IMR-90 (cell line): ENCODE measurements at regions not wholly inside any gene's neighbourhood (a gene's known extent, or its start where the extent isn't known, plus 50 kb on each side); places are given as distances from the start of the nearest gene placed in this dataset.

Source experiments
- ATAC-seq: fragments of 200-7000 bp; cut with Tn5 transposase; 2 replicates; pipeline ENCODE4 v1.9.1; 2020; ENCODE audit warnings: low read depth, mild to moderate bottlenecking, moderate library complexity
- BruUV-seq: library from RNA; stranded (reverse); fragments of 400-500 nt; replicated peaks from 2 replicates; lab custom pipeline; 2021; lab: Mats Ljungman, UMichigan
- CTCF ChIA-PET: fragments of 300-600 bp; formaldehyde crosslinking; extraction: SDS; loops from one replicate; lab custom pipeline; 2021; ENCODE audit warnings: antibody characterized with exemption; lab: Yijun Ruan, JAX
- POLR2A ChIA-PET: fragments of 300-600 bp; sonication (Branson Sonifier 250); formaldehyde crosslinking; loops from one replicate; lab custom pipeline; 2022; ENCODE audit warnings: antibody characterized with exemption; ENCODE audit not compliant: unreplicated experiment; lab: Charles Lee
- DNase-seq: peaks from one replicate; pipeline ENCODE4 v3.0.0; 2013
- H2AFZ ChIP-seq: replicated peaks from 2 replicates; pipeline ENCODE3; 2013; ENCODE audit warnings: low read length, mild to moderate bottlenecking; ENCODE audit not compliant: poor library complexity
- H2AK5ac ChIP-seq: 2 replicates; pipeline ENCODE4 v1.6.1; 2013; ENCODE audit warnings: low read depth, low read length, inconsistent platforms
- H2AK9ac ChIP-seq: replicated peaks from 2 replicates; pipeline ENCODE3; 2013; ENCODE audit warnings: mild to moderate bottlenecking, low read depth, low read length, moderate library complexity; ENCODE audit not compliant: poor library complexity
- H2BK120ac ChIP-seq: 2 replicates; pipeline ENCODE4 v1.6.1; 2013; ENCODE audit warnings: low read depth, low read length, inconsistent platforms
- H2BK15ac ChIP-seq: 3 replicates; pipeline ENCODE4 v1.6.1; 2013; ENCODE audit warnings: low read depth, low read length, inconsistent platforms
- H2BK20ac ChIP-seq: 2 replicates; pipeline ENCODE4 v1.6.1; 2013; ENCODE audit warnings: low read depth, mild to moderate bottlenecking, inconsistent platforms, low read length, moderate library complexity
- H2BK5ac ChIP-seq: 2 replicates; pipeline ENCODE4 v1.6.1; 2013; ENCODE audit warnings: mild to moderate bottlenecking, low read depth, low read length, inconsistent platforms; ENCODE audit not compliant: poor library complexity, severe bottlenecking
- H3K14ac ChIP-seq: replicated peaks from 2 replicates; pipeline ENCODE4 v1.6.1; 2013; ENCODE audit warnings: low read depth, low read length, inconsistent platforms
- H3K18ac ChIP-seq: 2 replicates; pipeline ENCODE4 v1.6.1; 2013; ENCODE audit warnings: low read depth, low read length, control low read depth
- H3K23ac ChIP-seq: 2 replicates; pipeline ENCODE4 v1.6.1; 2013; ENCODE audit warnings: low read depth, low read length, inconsistent platforms
- H3K27ac ChIP-seq: 2 replicates; pipeline ENCODE4 v1.5.1; 2013; ENCODE audit warnings: mild to moderate bottlenecking, control low read depth, low read length; ENCODE audit not compliant: insufficient read depth
- H3K27me3 ChIP-seq: 2 replicates; pipeline ENCODE4 v1.6.1; 2013; ENCODE audit warnings: low read length; ENCODE audit not compliant: control insufficient read depth, insufficient read depth
- H3K36me3 ChIP-seq: 2 replicates; pipeline ENCODE4 v1.6.1; 2013; ENCODE audit warnings: low read length, mixed read lengths; ENCODE audit not compliant: control insufficient read depth, insufficient read depth
- H3K4ac ChIP-seq: 2 replicates; pipeline ENCODE4 v1.6.1; 2013; ENCODE audit warnings: low read depth, low read length, inconsistent platforms
- H3K4me1 ChIP-seq: 2 replicates; pipeline ENCODE4 v1.6.1; 2013; ENCODE audit warnings: low read length, mixed read lengths; ENCODE audit not compliant: control insufficient read depth, insufficient read depth
- H3K4me2 ChIP-seq: 2 replicates; pipeline ENCODE4 v1.6.1; 2013; ENCODE audit warnings: low read depth, mild to moderate bottlenecking, control low read depth, low read length, moderate library complexity
- H3K4me3 ChIP-seq: 2 replicates; pipeline ENCODE4 v1.5.1; 2013; ENCODE audit warnings: low read depth, mild to moderate bottlenecking, control low read depth, low read length, moderate library complexity; ENCODE audit not compliant: insufficient read depth
- H3K56ac ChIP-seq: 2 replicates; pipeline ENCODE4 v1.6.1; 2013; ENCODE audit warnings: low read length, inconsistent platforms; ENCODE audit not compliant: insufficient read depth; ENCODE audit errors: extremely low read depth
- H3K79me1 ChIP-seq, 2 experiments: 2 replicates each; pipeline ENCODE4 v1.6.1; 2013; ENCODE audit warnings: low read length in 2 of 2, inconsistent platforms in 1 of 2, low read depth in 1 of 2
- H3K9ac ChIP-seq: 2 replicates; pipeline ENCODE4 v1.6.1; 2013; ENCODE audit warnings: low read depth, low read length, control low read depth
- H3K9me1 ChIP-seq: 2 replicates; pipeline ENCODE4 v1.6.1; 2013; ENCODE audit warnings: low read length, inconsistent platforms; ENCODE audit not compliant: insufficient read depth
- H3K9me3 ChIP-seq: 2 replicates; pipeline ENCODE4 v1.6.1; 2013; ENCODE audit warnings: low read length; ENCODE audit not compliant: control insufficient read depth, insufficient read depth
- H4K20me1 ChIP-seq: 2 replicates; pipeline ENCODE4 v1.6.1; 2013; ENCODE audit warnings: low read length, inconsistent platforms; ENCODE audit not compliant: insufficient read depth
- H4K5ac ChIP-seq: 2 replicates; pipeline ENCODE4 v1.6.1; 2013; ENCODE audit warnings: mild to moderate bottlenecking, low read depth, low read length, control low read depth
- H4K8ac ChIP-seq, 2 experiments: 2 replicates each; pipeline ENCODE4 v1.6.1; 2013; ENCODE audit warnings: low read depth in 2 of 2, low read length in 2 of 2, control low read depth in 1 of 2, inconsistent platforms in 1 of 2
- H4K91ac ChIP-seq: 2 replicates; pipeline ENCODE4 v1.6.1; 2013; ENCODE audit warnings: low read depth, low read length, inconsistent platforms; ENCODE audit not compliant: insufficient read depth
- CEBPB ChIP-seq: IDR thresholded peaks from 2 replicates; pipeline ENCODE4 v1.6.1; 2012; ENCODE audit warnings: low read depth, low read length, improper control_type of control experiment
- MXI1 ChIP-seq: IDR thresholded peaks from 2 replicates; pipeline ENCODE4 v1.6.1; 2012; ENCODE audit warnings: low read depth, mild to moderate bottlenecking, low read length, moderate library complexity, borderline replicate concordance
- WGBS, 2 experiments: methylation state at CpG; one replicate each; pipeline versions ENCODE4 v1.1.5 to v1.1.7; 2013; ENCODE audit warnings: missing lambda C conversion rate in 2 of 2; ENCODE audit not compliant: insufficient read length in 1 of 2; ENCODE audit errors: extremely low coverage in 2 of 2; 5-methylcytosine and 5-hydroxymethylcytosine counted together
- dilution Hi-C: fragments of 300-500 bp; cut with HindIII; formaldehyde crosslinking; loops from one replicate; pipeline ENCODE4 v1.14.3; 2018; ENCODE audit warnings: low sequenced_read_pairs; ENCODE audit not compliant: unreplicated experiment
- in situ Hi-C: fragments of 300-500 bp; cut with MboI; formaldehyde crosslinking; loops from 3 replicates; pipeline ENCODE4 v1.14.3; 2019; ENCODE audit warnings: low sequenced_read_pairs, inconsistent platforms, mixed read lengths
- intact Hi-C: fragments of 100-400 bp; cut with micrococcal nuclease; formaldehyde crosslinking; loops from 2 replicates; pipeline ENCODE4 v1.10.0; 2022

DNA sequence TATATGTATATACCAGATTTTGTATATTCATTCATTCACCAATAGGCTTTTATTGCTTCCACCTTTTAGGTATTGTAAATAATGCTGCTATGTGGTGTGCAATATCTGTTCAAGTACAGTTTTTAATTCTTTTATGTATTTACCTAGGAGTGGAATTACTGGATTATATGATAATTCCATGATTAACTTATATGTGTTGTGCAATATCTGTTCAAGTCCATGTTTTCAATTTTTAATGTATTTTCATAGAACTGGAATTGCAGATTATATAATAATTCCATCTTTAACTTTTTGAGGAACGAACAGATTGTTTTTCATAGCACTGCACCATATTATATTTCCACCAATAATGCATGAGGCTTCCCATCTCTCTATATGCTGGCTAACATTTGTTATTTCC, 50.6 kb upstream of the L3MBTL4 start:
- H3K27ac ChIP-seq, result no peak overlapping the region
- H3K9ac ChIP-seq, result no peak overlapping the region
- TF ChIP-seq CEBPB, result 0 out of 2 replicates have a peak, but pooled peaks have one; percentile 52
- no peak for TF ChIP-seq MXI1
- no peaks in the 10 kb centered on the region for H3K4me1 ChIP-seq
- no peaks in the 10 kb centered on the region for H3K9me1 ChIP-seq
- H3K36me3 ChIP-seq, result no peaks in the 10 kb centered on the region
- H2AK9ac ChIP-seq, result no peak overlapping the region
- no peak overlapping the region for H2BK15ac ChIP-seq
- no CpG with 5 or more reads among the region's 1 CpG for WGBS, 2 experiments
- H3K56ac ChIP-seq, result no peak overlapping the region
- no peaks in the 10 kb centered on the region for H4K20me1 ChIP-seq
- no peak overlapping the region for H3K4me2 ChIP-seq
- no peak overlapping the region for H4K5ac ChIP-seq
- no peak for ATAC-seq
- no peak overlapping the region for H2AFZ ChIP-seq
- no peak overlapping the region for H3K23ac ChIP-seq
- H4K91ac ChIP-seq, result no peak overlapping the region
- H3K4me3 ChIP-seq, result no peak overlapping the region
- H3K4ac ChIP-seq, result no peak overlapping the region
- H4K8ac ChIP-seq, result no peak overlapping the region
- POLR2A ChIA-PET, result no interaction called here
- CTCF ChIA-PET, result no interaction called here
- no peaks in the 10 kb centered on the region for H3K27me3 ChIP-seq
- DNase-seq, result no peak
- in situ Hi-C loops, result no loop called here
- H3K18ac ChIP-seq, result no peak overlapping the region
- H2BK20ac ChIP-seq, result no peak overlapping the region
- no TSS peak for BruUV-seq
- dilution Hi-C loops, result no loop called here
- H3K14ac ChIP-seq, result no peak overlapping the region
- H2BK5ac ChIP-seq, result no peak overlapping the region
- intact Hi-C loops, result no loop called here
- H2AK5ac ChIP-seq, result no peak overlapping the region
- no peak overlapping the region for H2BK120ac ChIP-seq
- no peaks in the 10 kb centered on the region for H3K79me1 ChIP-seq
- no peaks in the 10 kb centered on the region for H3K9me3 ChIP-seq
